Skeletal muscle satellite cell (primary cell): ENCODE measurements at regions not wholly inside any gene's neighbourhood (a gene's known extent, or its start where the extent isn't known, plus 50 kb on each side); places are given as distances from the start of the nearest gene placed in this dataset.

Experiments
- H3K27me3 ChIP-seq: 2 replicates; pipeline ENCODE4 v1.7.0; 2013; ENCODE audit warnings: low read length; ENCODE audit not compliant: control insufficient read depth, insufficient read depth
- H3K36me3 ChIP-seq: 2 replicates; pipeline ENCODE4 v1.7.0; 2013; ENCODE audit warnings: mild to moderate bottlenecking, control low read depth, low read length; ENCODE audit not compliant: insufficient read depth
- H3K4me1 ChIP-seq: 2 replicates; pipeline ENCODE4 v1.7.0; 2013; ENCODE audit warnings: low read length; ENCODE audit not compliant: control insufficient read depth, insufficient read depth
- H3K4me2 ChIP-seq: 2 replicates; pipeline ENCODE4 v1.7.0; 2013; ENCODE audit warnings: mild to moderate bottlenecking, low read length
- H3K4me3 ChIP-seq: 2 replicates; pipeline ENCODE4 v1.7.0; 2013; ENCODE audit warnings: low read length
- H3K9ac ChIP-seq: 2 replicates; pipeline ENCODE4 v1.7.0; 2013; ENCODE audit warnings: mild to moderate bottlenecking, low read depth, low read length, moderate library complexity
- H3K9me3 ChIP-seq: replicated peaks from 2 replicates; pipeline ENCODE4 v1.7.0; 2013; ENCODE audit warnings: mild to moderate bottlenecking, control low read depth, low read length

GRCh38 chr18:45291621-45292615, 323.4 kb upstream of the SLC14A2 start:
- Histone ChIP-seq H3K4me2 (peak overlapping the region; percentile 48), H3K4me3 (no peak overlapping the region), H3K36me3 (no peaks in the 10 kb centered on the region), H3K9ac (no peak overlapping the region), H3K27me3 (peaks cover 10% of the 10 kb centered on the region), H3K9me3 (no peaks in the 10 kb centered on the region), H3K4me1 (peaks cover 9% of the 10 kb centered on the region)

GRCh38 chr18:45295388-45295787, 319.9 kb upstream of the SLC14A2 start:
- H3K4me2 ChIP-seq, result no peak overlapping the region
- H3K9me3 ChIP-seq, result no peaks in the 10 kb centered on the region
- peaks cover 3% of the 10 kb centered on the region for H3K27me3 ChIP-seq
- peaks cover 9% of the 10 kb centered on the region for H3K4me1 ChIP-seq
- no peak overlapping the region for H3K9ac ChIP-seq
- no peaks in the 10 kb centered on the region for H3K36me3 ChIP-seq
- no peak overlapping the region for H3K4me3 ChIP-seq

- Histone ChIP-seq H3K4me3 (no peak overlapping the region), H3K27me3 (peaks cover 2% of the 10 kb centered on the region), H3K36me3 (no peaks in the 10 kb centered on the region), H3K9me3 (no peaks in the 10 kb centered on the region), H3K4me2 (no peak overlapping the region), H3K9ac (no peak overlapping the region), H3K4me1 (no peaks in the 10 kb centered on the region)
Measured at GRCh38 chr18:45298986-45299385, 316.3 kb upstream of the SLC14A2 start.

GRCh38 chr18:45303026-45303425, 312.2 kb upstream of the SLC14A2 start:
- Histone ChIP-seq H3K9me3 (no peaks in the 10 kb centered on the region), H3K27me3 (peaks cover 13% of the 10 kb centered on the region), H3K36me3 (no peaks in the 10 kb centered on the region), H3K4me1 (no peaks in the 10 kb centered on the region), H3K4me3 (no peak overlapping the region), H3K9ac (no peak overlapping the region), H3K4me2 (no peak overlapping the region)

GRCh38 chr18:45304558-45304957, 310.7 kb upstream of the SLC14A2 start:
- Histone ChIP-seq H3K9me3 (no peaks in the 10 kb centered on the region), H3K9ac (no peak overlapping the region), H3K36me3 (no peaks in the 10 kb centered on the region), H3K4me3 (no peak overlapping the region), H3K4me1 (no peaks in the 10 kb centered on the region), H3K4me2 (no peak overlapping the region), H3K27me3 (peaks cover 13% of the 10 kb centered on the region)

GRCh38 chr18:45312555-45313126, 302.6 kb upstream of the SLC14A2 start:
- H3K9ac ChIP-seq, result no peak overlapping the region
- no peaks in the 10 kb centered on the region for H3K9me3 ChIP-seq
- H3K4me2 ChIP-seq, result no peak overlapping the region
- H3K36me3 ChIP-seq, result no peaks in the 10 kb centered on the region
- H3K4me1 ChIP-seq, result no peaks in the 10 kb centered on the region
- H3K4me3 ChIP-seq, result no peak overlapping the region
- peaks cover 44% of the 10 kb centered on the region for H3K27me3 ChIP-seq

GRCh38 chr18:45316127-45316526, 299.1 kb upstream of the SLC14A2 start:
- H3K4me2 ChIP-seq, result no peak overlapping the region
- H3K27me3 ChIP-seq, result peaks cover 51% of the 10 kb centered on the region
- no peak overlapping the region for H3K9ac ChIP-seq
- no peaks in the 10 kb centered on the region for H3K36me3 ChIP-seq
- no peaks in the 10 kb centered on the region for H3K9me3 ChIP-seq
- H3K4me1 ChIP-seq, result no peaks in the 10 kb centered on the region
- H3K4me3 ChIP-seq, result no peak overlapping the region

- H3K27me3 ChIP-seq, result peaks cover 62% of the 10 kb centered on the region
- H3K36me3 ChIP-seq, result no peaks in the 10 kb centered on the region
- H3K9ac ChIP-seq, result no peak overlapping the region
- H3K4me2 ChIP-seq, result no peak overlapping the region
- no peak overlapping the region for H3K4me3 ChIP-seq
- no peaks in the 10 kb centered on the region for H3K4me1 ChIP-seq
- no peaks in the 10 kb centered on the region for H3K9me3 ChIP-seq
Measured at GRCh38 chr18:45317948-45318640, 297.2 kb upstream of the SLC14A2 start.

GRCh38 chr18:45320724-45321123, 294.6 kb upstream of the SLC14A2 start:
- Histone ChIP-seq H3K9ac (no peak overlapping the region), H3K4me3 (no peak overlapping the region), H3K4me1 (peaks cover 9% of the 10 kb centered on the region), H3K27me3 (peaks cover 62% of the 10 kb centered on the region), H3K4me2 (no peak overlapping the region), H3K9me3 (no peaks in the 10 kb centered on the region), H3K36me3 (no peaks in the 10 kb centered on the region)

- Histone ChIP-seq H3K27me3 (peaks cover 61% of the 10 kb centered on the region), H3K9me3 (no peaks in the 10 kb centered on the region), H3K4me3 (no peak overlapping the region)
Measured at GRCh38 chr18:45321520-45321919, 293.8 kb upstream of the SLC14A2 start.

GRCh38 chr18:45322343-45322742, 292.9 kb upstream of the SLC14A2 start:
- Histone ChIP-seq H3K4me2 (no peak overlapping the region), H3K9me3 (no peaks in the 10 kb centered on the region), H3K9ac (no peak overlapping the region), H3K4me3 (no peak overlapping the region), H3K36me3 (no peaks in the 10 kb centered on the region), H3K27me3 (peaks cover 56% of the 10 kb centered on the region), H3K4me1 (peaks cover 9% of the 10 kb centered on the region)

More at GRCh38 chr18:45321520-45321919, 293.8 kb upstream of the SLC14A2 start:
- Histone ChIP-seq H3K36me3 (no peaks in the 10 kb centered on the region), H3K9ac (no peak overlapping the region), H3K4me1 (peaks cover 9% of the 10 kb centered on the region), H3K4me2 (no peak overlapping the region)
